CD14-positive monocyte (primary cell): ENCODE measurements at regions not wholly inside any gene's neighbourhood (a gene's known extent, or its start where the extent isn't known, plus 50 kb on each side); places are given as distances from the start of the nearest gene placed in this dataset.

Experiments used
- DNase-seq, 3 donors: peaks; one replicate each; pipeline ENCODE4 v3.0.0-alpha.2; 2011 to 2022
- H2AFZ ChIP-seq: 2 replicates; pipeline ENCODE4 v1.6.0; 2012; ENCODE audit warnings: mild to moderate bottlenecking, low read depth, low read length, inconsistent platforms; ENCODE audit not compliant: insufficient read depth, poor library complexity, severe bottlenecking
- H3K27ac ChIP-seq, 2 donors: 1 replicate in 1 of 2; 2 replicates in 1 of 2; pipeline ENCODE4 v1.5.1; 2012 to 2013; ENCODE audit warnings: low read length in 2 of 2, control low read depth in 1 of 2, inconsistent platforms in 1 of 2, low read depth in 1 of 2, mild to moderate bottlenecking in 1 of 2
- H3K27me3 ChIP-seq, 2 donors: one replicate each; pipeline versions ENCODE4 v1.6.0 to v1.6.1; 2011 to 2013; ENCODE audit warnings: low read length in 2 of 2; ENCODE audit not compliant: control insufficient read depth in 2 of 2, insufficient read depth in 2 of 2
- H3K36me3 ChIP-seq, 2 donors: replicated peaks in 1 of 2; 1 replicate in 1 of 2; 2 replicates in 1 of 2; pipeline versions ENCODE4 v1.5.1 to v1.6.1; 2012 to 2013; ENCODE audit warnings: low read length in 2 of 2, control low read depth in 1 of 2, inconsistent platforms in 1 of 2, mild to moderate bottlenecking in 1 of 2; ENCODE audit not compliant: insufficient read depth in 2 of 2, control insufficient read depth in 1 of 2
- H3K4me1 ChIP-seq, 2 donors: 1 replicate in 1 of 2; 2 replicates in 1 of 2; pipeline versions ENCODE4 v1.5.1 to v1.6.1; 2012 to 2013; ENCODE audit warnings: low read length in 2 of 2, control low read depth in 1 of 2, inconsistent platforms in 1 of 2, mild to moderate bottlenecking in 1 of 2, moderate library complexity in 1 of 2; ENCODE audit not compliant: insufficient read depth in 2 of 2, control insufficient read depth in 1 of 2
- H3K4me2 ChIP-seq: replicated peaks from 2 replicates; pipeline ENCODE3; 2012; ENCODE audit warnings: low read length, moderate library complexity, mild to moderate bottlenecking; ENCODE audit not compliant: poor library complexity, severe bottlenecking; ENCODE audit errors: extremely low read depth
- H3K4me3 ChIP-seq, 3 experiments: fragments of 200-600 bp in 1 of 3; sonication (generic) in 1 of 3; replicated peaks in 1 of 3; 1 replicate in 2 of 3; 2 replicates in 1 of 3; pipeline ENCODE4 v1.5.1; 2011 to 2013; ENCODE audit warnings: low read length in 3 of 3, mild to moderate bottlenecking in 3 of 3, control low read depth in 2 of 3, low read depth in 2 of 3, inconsistent platforms in 1 of 3, moderate library complexity in 1 of 3
- H3K79me2 ChIP-seq: 2 replicates; pipeline ENCODE4 v1.6.0; 2012; ENCODE audit warnings: mild to moderate bottlenecking, control low read depth, inconsistent platforms, low read length, moderate library complexity; ENCODE audit not compliant: insufficient read depth
- H3K9ac ChIP-seq: 2 replicates; pipeline ENCODE4 v1.6.0; 2017; ENCODE audit warnings: low read length, mild to moderate bottlenecking; ENCODE audit not compliant: insufficient read depth, poor library complexity, severe bottlenecking
- H3K9me3 ChIP-seq, 2 donors: replicated peaks in 1 of 2; 1 replicate in 1 of 2; 2 replicates in 1 of 2; pipeline versions ENCODE4 v1.5.1 to v1.6.1; 2012 to 2013; ENCODE audit warnings: low read length in 2 of 2, control low read depth in 1 of 2; ENCODE audit not compliant: control insufficient read depth in 1 of 2, insufficient read depth in 1 of 2
- H4K20me1 ChIP-seq: 2 replicates; pipeline ENCODE4 v1.6.0; 2012; ENCODE audit warnings: mild to moderate bottlenecking, low read length, control low read depth, moderate library complexity; ENCODE audit not compliant: insufficient read depth
- H3K27ac Mint-ChIP-seq, 7 donors: one replicate each; pipeline ENCODE4 v1.8.0; 2020; ENCODE audit warnings: mild to moderate bottlenecking in 7 of 7, mixed read lengths in 7 of 7, moderate library complexity in 6 of 7, inconsistent platforms in 2 of 7
- H3K27me3 Mint-ChIP-seq, 3 donors: one replicate each; pipeline ENCODE4 v1.8.0; 2021 to 2022; ENCODE audit warnings: low read depth in 3 of 3, mild to moderate bottlenecking in 3 of 3, mixed read lengths in 3 of 3, moderate library complexity in 3 of 3, inconsistent platforms in 1 of 3
- H3K36me3 Mint-ChIP-seq, 2 donors: one replicate each; pipeline ENCODE4 v1.8.0; 2020; ENCODE audit warnings: mixed read lengths in 2 of 2, inconsistent platforms in 1 of 2, mild to moderate bottlenecking in 1 of 2
- H3K4me1 Mint-ChIP-seq: one replicate; pipeline ENCODE4 v1.8.0; 2020; ENCODE audit warnings: mild to moderate bottlenecking, mixed read lengths
- H3K4me3 Mint-ChIP-seq, 2 donors: one replicate each; pipeline ENCODE4 v1.8.0; 2020; ENCODE audit warnings: mild to moderate bottlenecking in 2 of 2, mixed read lengths in 2 of 2, moderate library complexity in 1 of 2
- H3K9me3 Mint-ChIP-seq, 7 donors: one replicate each; pipeline ENCODE4 v1.8.0; 2020 to 2022; ENCODE audit warnings: mixed read lengths in 7 of 7, mild to moderate bottlenecking in 6 of 7, moderate library complexity in 6 of 7, inconsistent platforms in 2 of 7
- WGBS: methylation state at CpG from one replicate; pipeline ENCODE4 v1.1.5; 2013; ENCODE audit warnings: missing lambda C conversion rate; ENCODE audit not compliant: insufficient coverage; 5-methylcytosine and 5-hydroxymethylcytosine counted together
- intact Hi-C, 2 donors: fragments of 100-400 bp; cut with micrococcal nuclease; formaldehyde crosslinking; loops; one replicate each; pipeline versions ENCODE4 v1.15.0 to v1.15.1; 2023
- TF ChIP-seq, protein P1 (sequence below): fragments of 200-600 bp; IDR thresholded peaks from one replicate; pipeline ENCODE4 v1.8.0; 2022; ENCODE audit warnings: antibody characterized with exemption, mild to moderate bottlenecking

DNA sequence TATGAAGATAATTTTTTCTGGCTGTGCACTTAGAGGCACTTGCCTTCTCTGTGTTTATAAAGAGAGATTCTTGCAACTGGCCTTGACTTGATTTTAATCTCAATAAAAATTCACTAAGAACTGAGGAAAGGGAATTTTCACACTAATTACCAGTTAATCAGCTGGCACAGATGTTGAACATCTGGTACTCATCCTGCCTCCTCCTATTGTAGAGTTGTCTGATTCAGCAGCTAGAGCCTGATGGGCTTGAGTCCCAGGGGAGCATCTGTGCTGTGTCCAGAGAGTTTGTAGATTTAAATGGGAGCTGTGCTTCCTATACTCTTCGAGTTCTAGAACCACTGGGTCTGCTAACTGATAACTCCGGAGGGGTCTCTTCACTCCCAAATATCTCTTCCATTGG lies 50.7 kb upstream of the ADRA1D start:
- Histone ChIP-seq H3K9me3 (no peaks in the 10 kb centered on the region), H4K20me1 (no peaks in the 10 kb centered on the region), H3K27me3 (no peaks in the 10 kb centered on the region), H3K27ac (no peak overlapping the region), H3K36me3 (no peaks in the 10 kb centered on the region), H3K4me2 (no peak overlapping the region), H3K9ac (no peak overlapping the region), H3K79me2 (no peaks in the 10 kb centered on the region), H3K4me3 (no peak overlapping the region), H2AFZ (no peak overlapping the region), H3K4me1 (peaks cover 9% of the 10 kb centered on the region in 2 donors)
- no peak for DNase-seq
- TF ChIP-seq, protein P1, sequence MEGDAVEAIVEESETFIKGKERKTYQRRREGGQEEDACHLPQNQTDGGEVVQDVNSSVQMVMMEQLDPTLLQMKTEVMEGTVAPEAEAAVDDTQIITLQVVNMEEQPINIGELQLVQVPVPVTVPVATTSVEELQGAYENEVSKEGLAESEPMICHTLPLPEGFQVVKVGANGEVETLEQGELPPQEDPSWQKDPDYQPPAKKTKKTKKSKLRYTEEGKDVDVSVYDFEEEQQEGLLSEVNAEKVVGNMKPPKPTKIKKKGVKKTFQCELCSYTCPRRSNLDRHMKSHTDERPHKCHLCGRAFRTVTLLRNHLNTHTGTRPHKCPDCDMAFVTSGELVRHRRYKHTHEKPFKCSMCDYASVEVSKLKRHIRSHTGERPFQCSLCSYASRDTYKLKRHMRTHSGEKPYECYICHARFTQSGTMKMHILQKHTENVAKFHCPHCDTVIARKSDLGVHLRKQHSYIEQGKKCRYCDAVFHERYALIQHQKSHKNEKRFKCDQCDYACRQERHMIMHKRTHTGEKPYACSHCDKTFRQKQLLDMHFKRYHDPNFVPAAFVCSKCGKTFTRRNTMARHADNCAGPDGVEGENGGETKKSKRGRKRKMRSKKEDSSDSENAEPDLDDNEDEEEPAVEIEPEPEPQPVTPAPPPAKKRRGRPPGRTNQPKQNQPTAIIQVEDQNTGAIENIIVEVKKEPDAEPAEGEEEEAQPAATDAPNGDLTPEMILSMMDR = no peak
- Mint-ChIP-seq H3K4me1 (peaks cover 17% of the 10 kb centered on the region), H3K9me3 (peaks cover 0 to 7% (median 0%) of the 10 kb centered on the region in 7 donors), H3K4me3 (no peak overlapping the region), H3K36me3 (peaks cover 0 to 2% of the 10 kb centered on the region in 2 donors), H3K27ac (no peak overlapping the region), H3K27me3 (peaks cover 3 to 10% (median 9%) of the 10 kb centered on the region in 3 donors)
- WGBS = no CpG with 5 or more reads among the region's 2 CpGs
- intact Hi-C loops = no loop called here

DNA sequence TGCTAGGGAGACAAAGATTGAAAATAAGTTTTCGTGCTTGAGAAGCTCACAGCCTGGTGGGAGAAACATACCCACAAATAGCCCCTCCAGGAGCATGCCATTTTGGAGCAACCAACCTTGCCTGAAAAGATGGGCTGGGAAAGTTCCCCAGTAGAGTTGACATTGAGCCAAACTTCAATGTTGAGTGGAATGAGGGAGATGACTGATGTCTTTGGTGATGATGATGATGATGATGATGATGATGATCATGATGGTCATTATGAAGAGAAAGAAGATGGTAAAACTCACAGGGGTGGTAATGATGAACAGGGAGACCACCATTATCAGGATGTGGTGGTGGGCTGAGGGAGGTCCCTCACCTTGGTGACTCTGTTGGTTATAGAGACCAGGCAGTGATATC lies 50.1 kb upstream of the ADRA1D start:
- H3K27me3 Mint-ChIP-seq = peaks cover 3 to 10% (median 9%) of the 10 kb centered on the region in 3 donors
- no CpG with 5 or more reads among the region's 1 CpG for WGBS
- no peak overlapping the region for H3K27ac ChIP-seq
- no peak overlapping the region for H3K4me3 Mint-ChIP-seq
- no peaks in the 10 kb centered on the region for H4K20me1 ChIP-seq
- peaks cover 17% of the 10 kb centered on the region for H3K4me1 Mint-ChIP-seq
- H3K4me1 ChIP-seq = peaks cover 9% of the 10 kb centered on the region in 2 donors
- intact Hi-C loops = no loop called here
- no peaks in the 10 kb centered on the region for H3K27me3 ChIP-seq
- no peaks in the 10 kb centered on the region for H3K9me3 ChIP-seq
- H3K4me2 ChIP-seq = no peak overlapping the region
- no peak overlapping the region for H2AFZ ChIP-seq
- H3K79me2 ChIP-seq = no peaks in the 10 kb centered on the region
- no peak overlapping the region for H3K4me3 ChIP-seq
- TF ChIP-seq, protein P1 = no peak
- no peaks in the 10 kb centered on the region for H3K36me3 ChIP-seq
- peaks cover 0 to 8% (median 0%) of the 10 kb centered on the region in 7 donors for H3K9me3 Mint-ChIP-seq
- H3K9ac ChIP-seq = no peak overlapping the region
- H3K27ac Mint-ChIP-seq = no peak overlapping the region
- DNase-seq = no peak
- H3K36me3 Mint-ChIP-seq = peaks cover 0 to 2% of the 10 kb centered on the region in 2 donors
